HEK293T (cell line): ENCODE measurements at regions not wholly inside any gene's neighbourhood (a gene's known extent, or its start where the extent isn't known, plus 50 kb on each side); places are given as distances from the start of the nearest gene placed in this dataset.
"Not testable (repeated sequence)": the region's sequence is repeated elsewhere in the genome, so short reads cannot be mapped to it uniquely, and the experiment has no call there.

Experiments used
- CTCF ChIA-PET: fragments of 350-600 bp; formaldehyde crosslinking; extraction: SDS; loops from one replicate; lab custom pipeline; 2021; ENCODE audit warnings: antibody characterized with exemption, inconsistent platforms; lab: Yijun Ruan, JAX
- POLR2A ChIA-PET: fragments of 350-600 bp; formaldehyde crosslinking; extraction: SDS; loops from one replicate; lab custom pipeline; 2020; ENCODE audit warnings: antibody characterized with exemption, inconsistent platforms; lab: Yijun Ruan, JAX
- DNase-seq: peaks from one replicate; pipeline ENCODE4 v3.0.0; 2012; ENCODE audit warnings: mixed read lengths; ENCODE audit errors: extremely low spot score
- ARNT ChIP-seq: fragments of 450-650 bp; IDR thresholded peaks from 2 replicates; pipeline ENCODE4 v1.6.1; 2017; ENCODE audit warnings: mild to moderate bottlenecking
- BHLHE40 ChIP-seq: fragments of 450-650 bp; IDR thresholded peaks from 2 replicates; pipeline ENCODE4 v1.6.1; 2016; ENCODE audit warnings: mild to moderate bottlenecking, moderate library complexity, borderline replicate concordance
- CTBP1 ChIP-seq: fragments of 450-650 bp; IDR thresholded peaks from 2 replicates; pipeline ENCODE4 v1.6.1; 2016; ENCODE audit warnings: borderline replicate concordance
- ELF4 ChIP-seq: fragments of 450-650 bp; IDR thresholded peaks from 2 replicates; pipeline ENCODE4 v1.6.1; 2017; ENCODE audit warnings: antibody characterized with exemption
- FOXA1 ChIP-seq: fragments of 450-650 bp; IDR thresholded peaks from 2 replicates; pipeline ENCODE4 v1.6.1; 2016; ENCODE audit warnings: mild to moderate bottlenecking
- FOXK2 ChIP-seq: fragments of 450-650 bp; IDR thresholded peaks from 2 replicates; pipeline ENCODE4 v1.6.1; 2016; ENCODE audit warnings: mild to moderate bottlenecking
- FOXM1 ChIP-seq: fragments of 450-650 bp; IDR thresholded peaks from 2 replicates; pipeline ENCODE4 v1.6.1; 2017; ENCODE audit warnings: mild to moderate bottlenecking, borderline replicate concordance
- HDGF ChIP-seq: fragments of 450-650 bp; IDR thresholded peaks from 2 replicates; pipeline ENCODE4 v1.6.1; 2017; ENCODE audit warnings: antibody characterized with exemption, borderline replicate concordance
- L3MBTL2 ChIP-seq: fragments of 450-650 bp; conservative IDR thresholded peaks from 2 replicates; pipeline ENCODE4 v1.6.1; 2016; ENCODE audit warnings: mild to moderate bottlenecking
- LEF1 ChIP-seq: fragments of 450-650 bp; IDR thresholded peaks from 2 replicates; pipeline ENCODE4 v1.6.1; 2017; ENCODE audit warnings: mild to moderate bottlenecking, borderline replicate concordance
- NFRKB ChIP-seq: fragments of 450-650 bp; IDR thresholded peaks from 2 replicates; pipeline ENCODE4 v1.6.1; 2016; ENCODE audit warnings: mild to moderate bottlenecking, moderate library complexity
- SP1 ChIP-seq: fragments of 450-650 bp; IDR thresholded peaks from 2 replicates; pipeline ENCODE4 v1.6.1; 2017
- SUZ12 ChIP-seq: fragments of 450-650 bp; IDR thresholded peaks from 2 replicates; pipeline ENCODE4 v1.6.1; 2016; ENCODE audit warnings: mild to moderate bottlenecking
- TARDBP ChIP-seq: fragments of 450-650 bp; IDR thresholded peaks from 2 replicates; pipeline ENCODE4 v1.6.1; 2016
- ZNF384 ChIP-seq: fragments of 450-650 bp; IDR thresholded peaks from 2 replicates; pipeline ENCODE4 v1.6.1; 2016
- TF ChIP-seq, protein P1 (sequence below): fragments of 450-650 bp; IDR thresholded peaks from 2 replicates; pipeline ENCODE4 v1.6.1; 2016

DNA sequence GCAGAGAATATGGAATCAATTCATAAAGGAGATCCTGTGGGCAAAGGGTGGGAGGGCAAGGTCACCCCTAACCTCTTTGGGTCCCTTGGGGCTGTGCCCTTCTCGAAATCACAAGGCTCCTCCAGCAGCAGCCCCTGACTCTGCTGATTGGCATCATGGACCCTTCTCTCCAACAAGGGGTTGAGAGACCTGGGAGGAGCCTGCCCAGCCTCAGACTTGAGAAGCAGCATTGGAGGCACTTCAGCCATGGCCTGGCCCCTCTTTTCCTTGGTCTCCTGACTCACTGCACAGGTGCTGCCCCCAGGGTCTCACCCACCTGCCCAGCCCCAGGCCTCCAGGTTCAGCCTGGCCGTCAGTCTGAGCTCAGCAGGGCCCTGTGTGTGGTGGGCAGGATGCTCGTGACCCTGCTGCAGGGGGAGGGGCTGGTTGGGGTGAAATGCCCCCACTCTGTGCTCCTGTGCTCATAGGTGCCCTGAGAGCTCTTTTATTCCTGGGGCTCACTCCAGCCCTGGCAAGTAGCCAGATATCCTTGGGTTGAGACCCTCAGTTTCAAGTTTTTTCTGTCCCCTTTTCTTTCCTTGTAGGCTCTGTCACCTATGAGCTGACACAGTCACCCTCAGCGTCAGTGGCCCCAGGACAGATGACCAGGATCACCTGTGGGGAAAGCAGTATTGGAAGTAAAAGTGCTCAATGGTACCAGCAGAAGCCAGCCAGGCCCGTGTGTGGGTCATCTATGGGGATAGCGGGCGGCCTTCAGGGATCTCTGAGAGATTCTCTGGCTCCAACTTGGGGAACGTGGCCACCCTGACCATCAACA, 110.8 kb downstream of the GGTLC2 start:
- CTCF ChIA-PET = interaction anchor here (1.4 to 3.2 kb wide), 3 partner anchors 9 to 129 kb away, joined by 6 to 24 read pairs (median 12); no protein-coding TSS in a partner anchor
- POLR2A ChIA-PET = no interaction called here
- DNase-seq = no peak
- TF ChIP-seq FOXA1 (no peak), FOXK2 (no peak), CTBP1 (no peak), BHLHE40 (no peak), HDGF (no peak), TARDBP (no peak), ARNT (no peak), SP1 (no peak), LEF1 (no peak), ELF4 (no peak), SUZ12 (no peak), ZNF384 (no peak), NFRKB (no peak), FOXM1 (no peak), L3MBTL2 (no peak)
- TF ChIP-seq, protein P1, sequence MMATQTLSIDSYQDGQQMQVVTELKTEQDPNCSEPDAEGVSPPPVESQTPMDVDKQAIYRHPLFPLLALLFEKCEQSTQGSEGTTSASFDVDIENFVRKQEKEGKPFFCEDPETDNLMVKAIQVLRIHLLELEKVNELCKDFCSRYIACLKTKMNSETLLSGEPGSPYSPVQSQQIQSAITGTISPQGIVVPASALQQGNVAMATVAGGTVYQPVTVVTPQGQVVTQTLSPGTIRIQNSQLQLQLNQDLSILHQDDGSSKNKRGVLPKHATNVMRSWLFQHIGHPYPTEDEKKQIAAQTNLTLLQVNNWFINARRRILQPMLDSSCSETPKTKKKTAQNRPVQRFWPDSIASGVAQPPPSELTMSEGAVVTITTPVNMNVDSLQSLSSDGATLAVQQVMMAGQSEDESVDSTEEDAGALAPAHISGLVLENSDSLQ = no peak

DNA sequence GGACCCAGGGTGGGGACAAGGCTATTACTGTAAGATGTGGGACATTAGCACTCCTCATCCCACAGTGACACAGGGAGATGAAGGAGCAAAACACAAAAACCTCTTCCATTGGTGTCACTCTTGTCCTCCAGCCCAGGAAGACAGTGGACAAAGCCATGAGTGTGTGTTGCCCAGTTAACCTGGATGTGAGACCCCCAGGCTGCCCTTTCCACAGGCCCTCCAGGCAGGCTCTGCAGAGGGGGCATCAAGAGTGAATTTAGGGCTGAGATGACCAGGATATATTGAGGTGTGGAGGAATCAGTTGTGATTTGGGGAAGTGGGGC, 111.3 kb downstream of the GGTLC2 start:
- CTCF ChIA-PET = interaction anchor here (0.7 to 3.2 kb wide), 5 partner anchors 10 to 187 kb away, joined by 4 to 24 read pairs (median 6); no protein-coding TSS in a partner anchor

DNA sequence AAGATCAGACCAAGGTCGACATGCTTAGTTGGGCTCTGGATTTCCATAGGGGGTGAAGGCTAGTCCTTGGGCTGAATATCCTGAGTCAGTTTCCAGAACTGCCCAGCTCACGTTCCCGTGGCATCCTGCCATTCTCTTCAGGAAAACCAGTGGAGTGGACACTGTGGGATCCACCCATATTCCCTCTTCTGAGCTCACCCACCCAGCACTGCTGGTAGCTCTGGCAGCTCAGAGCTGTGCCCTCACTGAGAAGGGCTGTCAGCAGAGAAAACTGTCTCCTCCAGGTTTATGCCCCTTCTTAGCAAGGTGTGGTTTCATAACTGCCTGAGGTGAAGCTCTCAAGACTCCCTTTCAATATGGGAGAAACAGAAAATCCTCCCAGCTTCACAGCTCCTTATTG, 111.7 kb downstream of the GGTLC2 start:
- no peak for TF ChIP-seq BHLHE40
- no peak for TF ChIP-seq L3MBTL2
- TF ChIP-seq SUZ12 = no peak
- no peak for TF ChIP-seq FOXM1
- no peak for TF ChIP-seq FOXK2
- no peak for TF ChIP-seq TARDBP
- no peak for TF ChIP-seq SP1
- TF ChIP-seq ARNT = no peak
- TF ChIP-seq, protein P1 = no peak
- TF ChIP-seq LEF1 = no peak
- no peak for TF ChIP-seq ELF4
- no peak for TF ChIP-seq ZNF384
- no peak for TF ChIP-seq NFRKB
- no peak for TF ChIP-seq FOXA1
- TF ChIP-seq CTBP1 = no peak
- no peak for TF ChIP-seq HDGF
- no peak for DNase-seq
- CTCF ChIA-PET = interaction anchor here (0.7 to 2.7 kb wide), 5 partner anchors 10 to 186 kb away, joined by 4 to 12 read pairs (median 4); no protein-coding TSS in a partner anchor
- POLR2A ChIA-PET = no interaction called here

More for the DNA sequence above, 111.3 kb downstream of the GGTLC2 start:
- TF ChIP-seq L3MBTL2 (no peak), FOXM1 (no peak), CTBP1 (no peak), LEF1 (no peak), SUZ12 (no peak), SP1 (no peak), FOXK2 (no peak)
- TF ChIP-seq, protein P1 = no peak
- POLR2A ChIA-PET = no interaction called here
- no peak for DNase-seq

DNA sequence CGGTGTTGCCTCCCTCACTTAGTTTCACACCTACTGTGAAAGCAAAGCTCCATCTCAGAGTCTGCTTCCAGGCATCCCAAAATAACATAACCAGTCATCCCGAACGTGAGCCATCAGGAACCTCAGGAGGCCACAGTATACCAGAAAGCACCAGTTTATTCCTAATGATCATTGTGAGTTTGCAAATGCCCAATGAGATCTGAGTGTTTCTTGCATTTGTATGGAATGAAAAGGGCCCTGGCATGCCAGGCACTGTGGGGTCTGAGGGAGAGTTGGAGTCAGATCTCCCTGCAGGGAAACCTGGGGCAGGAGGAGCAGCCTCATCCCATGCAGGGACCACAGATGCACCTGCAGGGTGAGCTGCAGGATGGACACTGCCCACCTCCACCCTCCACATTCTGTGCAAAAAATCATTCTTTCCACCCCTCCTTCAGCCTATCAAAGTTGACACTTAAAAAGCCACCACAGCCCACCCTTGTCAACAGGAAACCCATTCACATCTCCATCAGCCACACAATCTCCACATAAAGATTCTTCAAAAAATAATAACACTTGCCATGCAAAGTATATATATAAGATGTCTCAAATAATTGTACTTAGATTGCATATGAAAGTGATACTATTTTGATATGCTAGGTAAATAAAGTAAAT, 112.3 kb downstream of the GGTLC2 start:
- CTCF ChIA-PET = interaction anchor here (0.7 to 2.7 kb wide), 5 partner anchors 11 to 186 kb away, joined by 4 to 12 read pairs (median 4); no protein-coding TSS in a partner anchor
- DNase-seq, POLR2A ChIA-PET: not testable (repeated sequence)

DNA sequence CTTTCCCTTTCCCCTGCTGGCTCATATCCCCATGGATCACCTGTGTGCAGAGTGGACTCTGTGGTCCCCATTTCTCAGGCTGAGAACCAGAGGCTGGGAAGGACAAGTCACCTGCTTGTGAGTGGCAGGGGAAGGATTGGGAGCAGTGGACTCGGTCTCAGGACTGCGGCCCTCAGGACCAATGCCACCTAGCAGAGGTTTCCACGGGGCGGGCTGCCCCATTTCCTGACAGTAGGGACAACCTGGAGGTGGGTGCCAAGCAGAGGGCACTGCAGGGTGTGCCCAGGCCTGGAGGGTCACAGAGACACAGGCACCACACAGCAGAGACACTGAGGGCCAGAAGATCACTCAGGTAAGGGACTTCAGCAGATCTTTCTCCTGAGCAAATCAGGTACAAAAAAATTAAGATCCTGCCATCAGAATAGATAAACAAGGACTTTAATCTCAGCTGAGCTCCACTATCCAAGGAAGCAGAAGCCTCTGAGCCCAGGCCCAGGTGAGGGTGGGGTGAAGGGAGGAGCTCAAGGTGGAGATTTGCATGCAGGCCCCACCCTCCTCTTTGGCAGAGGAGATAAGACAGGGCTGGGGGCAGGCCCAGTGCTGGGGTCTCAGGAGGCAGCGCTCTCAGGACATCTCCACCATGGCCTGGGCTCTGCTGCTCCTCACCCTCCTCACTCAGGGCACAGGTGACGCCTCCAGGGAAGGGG, 113.8 kb downstream of the GGTLC2 start:
- CTCF ChIA-PET = interaction anchor here (0.9 to 1.3 kb wide), 2 partner anchors 11 to 12 kb away, joined by 3 to 4 read pairs; no protein-coding TSS in a partner anchor
- DNase-seq, POLR2A ChIA-PET: not testable (repeated sequence)

DNA sequence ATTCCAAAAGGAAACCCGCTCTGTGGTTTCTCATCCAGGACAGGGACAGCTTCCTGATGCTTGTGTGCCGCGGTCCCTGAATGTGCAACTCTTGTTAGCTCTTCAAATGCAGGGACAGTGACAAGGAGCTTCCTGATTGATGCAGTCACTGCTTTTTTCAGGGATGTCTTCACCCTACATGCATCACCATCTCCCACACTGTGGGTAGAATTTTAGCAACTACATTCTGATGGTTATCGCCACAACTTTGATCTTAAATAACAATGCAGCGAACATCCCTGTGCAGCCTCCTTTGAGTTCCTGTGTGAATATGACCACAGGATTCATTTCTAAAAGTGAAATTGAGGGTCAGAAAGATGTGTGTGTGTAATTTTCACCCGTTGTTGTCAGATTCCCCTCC, 115.0 kb downstream of the GGTLC2 start:
- no peak for DNase-seq
- POLR2A ChIA-PET = no interaction called here
- no peak for TF ChIP-seq CTBP1
- no peak for TF ChIP-seq BHLHE40
- no peak for TF ChIP-seq FOXA1
- TF ChIP-seq NFRKB = no peak
- TF ChIP-seq SUZ12 = no peak
- no peak for TF ChIP-seq FOXK2
- TF ChIP-seq LEF1 = no peak
- TF ChIP-seq ARNT = no peak
- TF ChIP-seq L3MBTL2 = no peak
- no peak for TF ChIP-seq ZNF384
- no peak for TF ChIP-seq TARDBP
- no peak for TF ChIP-seq FOXM1
- TF ChIP-seq SP1 = no peak
- TF ChIP-seq HDGF = no peak
- TF ChIP-seq ELF4 = no peak
- TF ChIP-seq, protein P1 = no peak
- CTCF ChIA-PET = interaction anchor here (1.3 kb wide), 1 partner anchor 10 kb away, joined by 4 read pairs; no protein-coding TSS in a partner anchor
